ENCODE measurements at regions not wholly inside any gene's neighbourhood (a gene's known extent, or its start where the extent isn't known, plus 50 kb on each side); places are given as distances from the start of the nearest gene placed in this dataset.

- peak; percentile 67 to 98 (median 94) for ATAC-seq
- Histone ChIP-seq H3K4me1 (peaks cover 0 to 7% (median 0%) of the 10 kb centered on the region in 12 donors), H3K9me3 (peaks cover 0 to 6% (median 0%) of the 10 kb centered on the region in 12 donors), H3K27me3 (no peaks in the 10 kb centered on the region), H3K4me3 (no peak overlapping the region), H3K36me3 (no peaks in the 10 kb centered on the region), H3K27ac (peak overlapping the region in 3 of 12 donors; percentile 25 to 31 (median 26))
- 56 to 65% (median 62%) methylated on average over 9 to 11 of the region's 11 CpGs for WGBS, 4 donors
- TF ChIP-seq, protein P1, sequence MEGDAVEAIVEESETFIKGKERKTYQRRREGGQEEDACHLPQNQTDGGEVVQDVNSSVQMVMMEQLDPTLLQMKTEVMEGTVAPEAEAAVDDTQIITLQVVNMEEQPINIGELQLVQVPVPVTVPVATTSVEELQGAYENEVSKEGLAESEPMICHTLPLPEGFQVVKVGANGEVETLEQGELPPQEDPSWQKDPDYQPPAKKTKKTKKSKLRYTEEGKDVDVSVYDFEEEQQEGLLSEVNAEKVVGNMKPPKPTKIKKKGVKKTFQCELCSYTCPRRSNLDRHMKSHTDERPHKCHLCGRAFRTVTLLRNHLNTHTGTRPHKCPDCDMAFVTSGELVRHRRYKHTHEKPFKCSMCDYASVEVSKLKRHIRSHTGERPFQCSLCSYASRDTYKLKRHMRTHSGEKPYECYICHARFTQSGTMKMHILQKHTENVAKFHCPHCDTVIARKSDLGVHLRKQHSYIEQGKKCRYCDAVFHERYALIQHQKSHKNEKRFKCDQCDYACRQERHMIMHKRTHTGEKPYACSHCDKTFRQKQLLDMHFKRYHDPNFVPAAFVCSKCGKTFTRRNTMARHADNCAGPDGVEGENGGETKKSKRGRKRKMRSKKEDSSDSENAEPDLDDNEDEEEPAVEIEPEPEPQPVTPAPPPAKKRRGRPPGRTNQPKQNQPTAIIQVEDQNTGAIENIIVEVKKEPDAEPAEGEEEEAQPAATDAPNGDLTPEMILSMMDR (IDR thresholded peaks at IDR 0.05): no peak
- TF ChIP-seq POLR2A (IDR thresholded peaks at IDR 0.05): no peak
- intact Hi-C loops (cut with DNase I): no loop called here
- peak in 4 of 5 donors; percentile 44 to 69 (median 60) for DNase-seq
These were observed 185.8 kb upstream of the UBE3A start for GRCh38 chr15:25624504-25625177.

DNA sequence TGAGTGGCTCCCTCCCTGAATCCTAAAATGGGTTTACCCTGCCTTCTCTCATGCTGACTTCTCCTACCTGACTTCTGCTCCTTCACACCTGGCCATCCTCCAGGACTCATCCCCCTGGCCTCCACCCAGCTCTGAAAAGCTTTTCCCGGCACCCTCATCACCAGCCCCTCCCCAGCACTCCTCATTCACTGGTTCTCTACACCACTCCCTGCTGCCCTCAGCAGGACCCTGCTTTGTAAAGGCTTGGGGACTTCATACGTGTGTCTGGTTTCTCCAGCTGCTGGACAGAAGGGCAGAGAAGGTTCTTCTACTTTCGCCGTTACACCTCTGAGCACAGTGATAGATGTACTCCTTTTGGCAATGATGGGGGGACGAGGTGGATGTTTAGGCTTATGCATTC lies 184.9 kb upstream of the UBE3A start:
- Histone ChIP-seq H3K4me3 (no peak overlapping the region), H3K36me3 (no peaks in the 10 kb centered on the region), H3K9me3 (no peaks in the 10 kb centered on the region), H3K27me3 (no peaks in the 10 kb centered on the region), H3K27ac (no peak overlapping the region), H3K4me1 (peaks cover 0 to 7% (median 0%) of the 10 kb centered on the region in 12 donors)
- WGBS, 4 donors: 65 to 82% (median 69%) methylated on average over 5 of the region's 5 CpGs
- intact Hi-C loops (cut with DNase I): no loop called here
- no peak for TF ChIP-seq POLR2A (IDR thresholded peaks at IDR 0.05)
- TF ChIP-seq, protein P1 (IDR thresholded peaks at IDR 0.05): no peak
- DNase-seq (no peak), ATAC-seq (no peak)

DNA sequence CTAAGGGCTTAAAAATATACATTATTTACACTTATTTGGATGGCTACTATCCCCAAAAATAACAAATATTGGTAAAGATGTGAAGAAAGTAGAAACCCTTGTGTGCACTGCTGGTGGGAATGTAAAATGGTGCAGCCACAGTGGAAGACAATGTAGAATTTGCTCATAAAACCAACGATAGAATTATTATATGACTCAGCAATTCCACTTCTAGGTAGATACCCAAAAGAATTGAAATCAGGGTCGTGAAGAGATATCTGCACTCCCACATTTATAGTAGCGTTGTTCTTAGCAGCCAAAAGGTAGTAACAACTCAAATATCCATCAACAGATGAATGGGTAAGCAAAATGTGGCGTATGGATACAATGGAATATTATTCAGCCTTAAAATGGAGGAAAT lies 181.6 kb upstream of the UBE3A start:
- intact Hi-C loops (cut with DNase I): no loop called here
- TF ChIP-seq, protein P1 (IDR thresholded peaks at IDR 0.05): no peak
- TF ChIP-seq POLR2A (IDR thresholded peaks at IDR 0.05): no peak
- no peak for ATAC-seq
- no peaks in the 10 kb centered on the region for H3K27me3 ChIP-seq
- peaks cover 0 to 7% (median 0%) of the 10 kb centered on the region in 12 donors for H3K4me1 ChIP-seq
- H3K9me3 ChIP-seq: no peaks in the 10 kb centered on the region
- no peak for DNase-seq
- 80 to 87% (median 84%) methylated on average over 4 of the region's 4 CpGs for WGBS, 4 donors
- no peak overlapping the region for H3K27ac ChIP-seq
- H3K36me3 ChIP-seq: no peaks in the 10 kb centered on the region
- no peak overlapping the region for H3K4me3 ChIP-seq

DNA sequence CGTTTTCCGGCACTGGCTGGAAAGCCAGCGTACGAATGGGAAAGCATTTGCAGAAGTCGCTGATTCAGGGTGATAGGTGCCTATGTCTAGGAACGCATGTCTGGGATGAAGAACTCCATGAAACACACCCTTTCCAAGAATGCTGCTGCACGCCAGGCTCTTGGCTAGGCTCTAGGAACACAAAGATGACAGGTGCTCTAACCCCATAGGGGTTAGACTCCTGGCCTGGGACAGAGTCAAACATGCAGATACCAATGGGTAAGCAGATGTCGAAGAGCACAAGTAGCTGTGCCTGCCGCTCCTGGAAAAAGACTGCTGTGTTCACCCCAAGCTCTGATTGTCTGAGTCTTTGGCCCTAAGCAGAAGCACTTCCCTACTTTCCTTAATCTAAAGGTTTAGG lies 180.9 kb upstream of the UBE3A start:
- H3K27me3 ChIP-seq: no peaks in the 10 kb centered on the region
- H3K4me3 ChIP-seq: no peak overlapping the region
- ATAC-seq: no peak
- no peaks in the 10 kb centered on the region for H3K9me3 ChIP-seq
- no peak overlapping the region for H3K27ac ChIP-seq
- H3K4me1 ChIP-seq: peaks cover 0 to 3% (median 0%) of the 10 kb centered on the region in 12 donors
- no peak for DNase-seq
- WGBS, 4 donors: 81 to 90% (median 84%) methylated on average over 7 to 9 of the region's 9 CpGs
- no peaks in the 10 kb centered on the region for H3K36me3 ChIP-seq
- TF ChIP-seq, protein P1 (IDR thresholded peaks at IDR 0.05): no peak
- no peak for TF ChIP-seq POLR2A (IDR thresholded peaks at IDR 0.05)
- intact Hi-C loops (cut with DNase I): no loop called here
